DOHH2 (cell line): ENCODE measurements at regions not wholly inside any gene's neighbourhood (a gene's known extent, or its start where the extent isn't known, plus 50 kb on each side); places are given as distances from the start of the nearest gene placed in this dataset.

ENCODE experiments used
- H3F3A ChIP-seq: fragments of 200-600 bp; sonication (generic), shearing (Covaris generic); 2 replicates; pipeline ENCODE4 v1.6.0; 2016; ENCODE audit warnings: antibody characterized with exemption, mild to moderate bottlenecking; ENCODE audit not compliant: control insufficient read depth, insufficient read depth
- H3K27ac ChIP-seq: fragments of 200-600 bp; sonication (generic); 2 replicates; pipeline ENCODE4 v1.5.1; 2014; ENCODE audit warnings: low read depth, mild to moderate bottlenecking, low read length, moderate library complexity
- H3K27me3 ChIP-seq: fragments of 200-600 bp; sonication (generic); 2 replicates; pipeline ENCODE4 v1.6.1; 2014; ENCODE audit warnings: mild to moderate bottlenecking, low read length, mixed read lengths; ENCODE audit not compliant: control insufficient read depth
- H3K36me3 ChIP-seq: fragments of 200-600 bp; sonication (generic); 2 replicates; pipeline ENCODE4 v1.6.1; 2014; ENCODE audit warnings: mild to moderate bottlenecking, low read length, moderate library complexity, mixed read lengths; ENCODE audit not compliant: control insufficient read depth
- H3K4me1 ChIP-seq: fragments of 200-600 bp; sonication (generic); 2 replicates; pipeline ENCODE4 v1.6.1; 2014; ENCODE audit warnings: mild to moderate bottlenecking, low read length, mixed read lengths; ENCODE audit not compliant: control insufficient read depth
- H3K4me2 ChIP-seq: fragments of 200-600 bp; sonication (generic); 2 replicates; pipeline ENCODE4 v1.6.0; 2014; ENCODE audit warnings: mild to moderate bottlenecking, low read length, moderate library complexity
- H3K4me3 ChIP-seq: fragments of 200-600 bp; sonication (generic); 2 replicates; pipeline ENCODE4 v1.5.1; 2014; ENCODE audit warnings: mild to moderate bottlenecking, low read length, mixed read lengths
- H3K79me2 ChIP-seq: fragments of 200-600 bp; sonication (generic); 2 replicates; pipeline ENCODE4 v1.6.1; 2014; ENCODE audit warnings: mild to moderate bottlenecking, low read length, mixed read lengths; ENCODE audit not compliant: control insufficient read depth
- H3K9me2 ChIP-seq: fragments of 200-600 bp; sonication (generic); replicated peaks from 2 replicates; pipeline ENCODE4 v1.6.1; 2014; ENCODE audit warnings: mild to moderate bottlenecking, low read length, mixed read lengths; ENCODE audit not compliant: control insufficient read depth
- H3K9me3 ChIP-seq: fragments of 200-600 bp; sonication (generic); 2 replicates; pipeline ENCODE4 v1.6.1; 2014; ENCODE audit warnings: antibody characterized with exemption, low read length, mixed read lengths; ENCODE audit not compliant: control insufficient read depth, insufficient read depth
- H4K20me1 ChIP-seq: fragments of 200-600 bp; sonication (generic); 2 replicates; pipeline ENCODE4 v1.6.0; 2014; ENCODE audit warnings: low read depth, mild to moderate bottlenecking, antibody characterized with exemption, low read length, moderate library complexity; ENCODE audit not compliant: control insufficient read depth, insufficient read depth
- EZH2phosphoT487 ChIP-seq: fragments of 200-600 bp; sonication (generic); IDR thresholded peaks from 2 replicates; pipeline ENCODE4 v1.6.1; 2017; ENCODE audit warnings: borderline replicate concordance, mild to moderate bottlenecking, antibody characterized with exemption, low read length, moderate library complexity, mixed read lengths
- TF ChIP-seq, protein P1 (sequence below): fragments of 200-600 bp; sonication (generic); IDR thresholded peaks from one replicate; pipeline ENCODE4 v1.5.1; 2014; ENCODE audit warnings: antibody characterized with exemption, mild to moderate bottlenecking, low read depth, low read length; ENCODE audit not compliant: poor library complexity, severe bottlenecking

DNA sequence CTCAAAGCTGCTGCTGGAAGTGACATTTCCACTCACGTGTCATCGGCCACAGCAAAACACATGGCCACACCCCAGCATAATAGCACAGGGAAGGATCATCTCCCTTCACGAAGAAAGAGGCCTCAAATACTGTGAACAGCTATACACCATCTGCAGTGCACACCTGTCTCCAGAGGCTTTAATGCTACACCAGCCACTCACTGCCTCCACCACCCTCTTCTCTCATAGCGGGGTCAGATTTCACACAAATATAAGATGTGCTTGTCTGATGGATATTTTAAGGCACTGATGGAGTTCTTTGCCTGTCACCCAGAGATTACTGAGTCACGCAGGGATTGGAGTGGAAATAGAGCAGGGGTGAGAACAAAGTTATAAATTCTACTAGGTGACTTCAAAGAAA, 374.0 kb downstream of the ZNF516 start:
- Histone ChIP-seq H3K27me3 (no peaks in the 10 kb centered on the region), H4K20me1 (no peaks in the 10 kb centered on the region), H3K4me2 (no peak overlapping the region), H3K79me2 (no peaks in the 10 kb centered on the region), H3K4me1 (no peaks in the 10 kb centered on the region), H3F3A (no peaks in the 10 kb centered on the region), H3K27ac (no peak overlapping the region), H3K4me3 (no peak overlapping the region), H3K9me3 (no peaks in the 10 kb centered on the region), H3K36me3 (no peaks in the 10 kb centered on the region), H3K9me2 (no peaks in the 10 kb centered on the region)
- no peak for TF ChIP-seq EZH2phosphoT487
- TF ChIP-seq, protein P1, sequence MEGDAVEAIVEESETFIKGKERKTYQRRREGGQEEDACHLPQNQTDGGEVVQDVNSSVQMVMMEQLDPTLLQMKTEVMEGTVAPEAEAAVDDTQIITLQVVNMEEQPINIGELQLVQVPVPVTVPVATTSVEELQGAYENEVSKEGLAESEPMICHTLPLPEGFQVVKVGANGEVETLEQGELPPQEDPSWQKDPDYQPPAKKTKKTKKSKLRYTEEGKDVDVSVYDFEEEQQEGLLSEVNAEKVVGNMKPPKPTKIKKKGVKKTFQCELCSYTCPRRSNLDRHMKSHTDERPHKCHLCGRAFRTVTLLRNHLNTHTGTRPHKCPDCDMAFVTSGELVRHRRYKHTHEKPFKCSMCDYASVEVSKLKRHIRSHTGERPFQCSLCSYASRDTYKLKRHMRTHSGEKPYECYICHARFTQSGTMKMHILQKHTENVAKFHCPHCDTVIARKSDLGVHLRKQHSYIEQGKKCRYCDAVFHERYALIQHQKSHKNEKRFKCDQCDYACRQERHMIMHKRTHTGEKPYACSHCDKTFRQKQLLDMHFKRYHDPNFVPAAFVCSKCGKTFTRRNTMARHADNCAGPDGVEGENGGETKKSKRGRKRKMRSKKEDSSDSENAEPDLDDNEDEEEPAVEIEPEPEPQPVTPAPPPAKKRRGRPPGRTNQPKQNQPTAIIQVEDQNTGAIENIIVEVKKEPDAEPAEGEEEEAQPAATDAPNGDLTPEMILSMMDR: no peak

DNA sequence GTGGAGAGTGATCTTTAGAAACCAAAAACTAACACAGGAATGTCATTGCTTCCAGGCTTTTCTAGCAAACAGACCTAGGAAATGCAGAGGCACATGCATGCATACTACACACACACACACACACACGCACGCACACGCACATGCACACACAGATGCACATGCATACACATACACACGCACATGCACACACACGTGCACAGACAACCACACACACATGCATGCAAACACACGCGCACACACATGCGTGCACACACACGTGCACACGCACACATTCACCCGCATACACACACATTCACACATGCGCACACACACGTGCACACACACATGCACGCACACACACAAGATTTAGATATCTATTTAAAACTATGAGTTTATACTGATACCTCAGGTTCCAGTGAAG, 379.5 kb downstream of the ZNF516 start:
- no peak for TF ChIP-seq EZH2phosphoT487
- TF ChIP-seq, protein P1: no peak
- Histone ChIP-seq H3K4me3 (no peak overlapping the region), H4K20me1 (no peaks in the 10 kb centered on the region), H3K36me3 (no peaks in the 10 kb centered on the region), H3K9me2 (no peaks in the 10 kb centered on the region), H3F3A (no peaks in the 10 kb centered on the region), H3K27me3 (no peaks in the 10 kb centered on the region), H3K4me2 (no peak overlapping the region), H3K9me3 (no peaks in the 10 kb centered on the region), H3K27ac (no peak overlapping the region), H3K4me1 (no peaks in the 10 kb centered on the region), H3K79me2 (no peaks in the 10 kb centered on the region)

DNA sequence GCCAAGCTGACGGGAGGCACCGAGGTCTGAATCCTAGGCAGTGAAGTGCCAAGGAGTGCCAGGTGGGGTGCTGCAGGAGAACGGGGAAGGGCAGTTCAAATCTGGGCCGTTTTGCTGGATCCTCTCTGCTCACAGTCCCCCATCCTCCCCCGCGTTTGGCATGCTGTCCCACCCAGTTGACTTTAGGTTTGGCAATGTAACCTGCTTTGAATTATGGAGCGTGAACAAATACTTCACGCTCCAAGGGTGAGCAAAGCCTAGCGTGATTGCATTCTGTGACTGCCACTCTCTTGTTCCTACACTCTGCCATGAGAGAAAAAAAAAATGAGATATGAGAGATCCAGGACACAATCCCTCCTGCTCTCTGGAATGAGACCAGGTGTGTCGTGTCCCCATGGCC, 381.9 kb downstream of the ZNF516 start:
- H4K20me1 ChIP-seq: no peaks in the 10 kb centered on the region
- H3K9me2 ChIP-seq: no peaks in the 10 kb centered on the region
- H3K36me3 ChIP-seq: no peaks in the 10 kb centered on the region
- no peaks in the 10 kb centered on the region for H3K27me3 ChIP-seq
- H3K4me2 ChIP-seq: no peak overlapping the region
- no peaks in the 10 kb centered on the region for H3F3A ChIP-seq
- no peaks in the 10 kb centered on the region for H3K79me2 ChIP-seq
- H3K9me3 ChIP-seq: no peaks in the 10 kb centered on the region
- no peak overlapping the region for H3K27ac ChIP-seq
- H3K4me1 ChIP-seq: no peaks in the 10 kb centered on the region
- TF ChIP-seq EZH2phosphoT487: no peak
- TF ChIP-seq, protein P1: no peak
- no peak overlapping the region for H3K4me3 ChIP-seq

DNA sequence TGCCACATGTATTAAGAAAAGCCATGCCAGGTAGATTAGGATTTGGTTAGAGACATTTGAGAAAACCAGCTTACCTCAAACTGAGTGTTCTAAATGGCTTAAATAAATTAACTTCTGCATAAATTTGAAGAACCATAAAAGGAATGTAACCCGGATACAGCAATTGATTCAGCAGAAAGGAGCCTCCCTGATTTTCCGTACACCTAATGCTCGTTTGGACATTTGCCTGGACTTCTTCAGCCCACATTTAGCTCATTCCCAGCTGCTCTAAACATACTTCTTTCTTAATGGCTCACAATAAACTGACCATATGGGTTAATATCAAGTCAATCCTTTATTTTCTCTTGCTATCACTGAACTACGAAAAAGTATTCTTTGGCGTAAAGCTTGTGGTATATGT, 392.4 kb downstream of the ZNF516 start:
- no peak for TF ChIP-seq EZH2phosphoT487
- TF ChIP-seq, protein P1: no peak
- no peak overlapping the region for H3K4me3 ChIP-seq
- H3K27ac ChIP-seq: no peak overlapping the region
- no peaks in the 10 kb centered on the region for H3K79me2 ChIP-seq
- H3K36me3 ChIP-seq: no peaks in the 10 kb centered on the region
- no peaks in the 10 kb centered on the region for H3K9me3 ChIP-seq
- H4K20me1 ChIP-seq: no peaks in the 10 kb centered on the region
- H3K4me1 ChIP-seq: no peaks in the 10 kb centered on the region
- no peak overlapping the region for H3K4me2 ChIP-seq
- H3K27me3 ChIP-seq: no peaks in the 10 kb centered on the region
- no peaks in the 10 kb centered on the region for H3F3A ChIP-seq
- no peaks in the 10 kb centered on the region for H3K9me2 ChIP-seq
